ENCODE measurements at regions not wholly inside any gene's neighbourhood (a gene's known extent, or its start where the extent isn't known, plus 50 kb on each side); places are given as distances from the start of the nearest gene placed in this dataset.

DNA sequence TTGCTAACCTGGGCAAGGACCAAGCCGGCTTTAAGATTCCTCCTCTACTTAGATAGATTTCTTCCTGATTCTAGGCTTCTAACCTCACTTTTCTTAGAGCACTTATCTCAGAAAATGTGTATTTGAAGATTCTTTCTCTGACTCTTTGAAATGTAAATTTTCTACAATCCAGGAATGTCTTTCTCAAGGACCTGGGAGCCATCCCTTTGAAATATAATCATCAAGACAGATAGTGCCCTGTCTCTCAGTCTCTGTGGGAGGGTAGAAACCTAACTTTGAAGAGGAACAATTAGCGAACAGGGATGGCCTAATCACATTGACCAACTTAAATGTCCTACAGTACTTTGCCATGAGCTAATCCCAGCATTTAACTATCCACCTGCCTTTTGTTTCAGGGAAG lies 1646.0 kb downstream of the PCDH9 start:
- no peak overlapping the region for H3K9ac ChIP-seq (replicated peaks; ENCODE audit: extremely low read depth, insufficient read depth, low read length)
- no peak overlapping the region for H3K4me2 ChIP-seq (ENCODE audit: insufficient read depth, low read length)
- no peaks in the 10 kb centered on the region for H3K4me1 ChIP-seq (ENCODE audit: control insufficient read depth, extremely low read depth, insufficient read depth, low read length)
- no peak for TF ChIP-seq MYC (IDR thresholded peaks at IDR 0.05; ENCODE audit: low read depth, low read length)
- TF ChIP-seq, protein P1, sequence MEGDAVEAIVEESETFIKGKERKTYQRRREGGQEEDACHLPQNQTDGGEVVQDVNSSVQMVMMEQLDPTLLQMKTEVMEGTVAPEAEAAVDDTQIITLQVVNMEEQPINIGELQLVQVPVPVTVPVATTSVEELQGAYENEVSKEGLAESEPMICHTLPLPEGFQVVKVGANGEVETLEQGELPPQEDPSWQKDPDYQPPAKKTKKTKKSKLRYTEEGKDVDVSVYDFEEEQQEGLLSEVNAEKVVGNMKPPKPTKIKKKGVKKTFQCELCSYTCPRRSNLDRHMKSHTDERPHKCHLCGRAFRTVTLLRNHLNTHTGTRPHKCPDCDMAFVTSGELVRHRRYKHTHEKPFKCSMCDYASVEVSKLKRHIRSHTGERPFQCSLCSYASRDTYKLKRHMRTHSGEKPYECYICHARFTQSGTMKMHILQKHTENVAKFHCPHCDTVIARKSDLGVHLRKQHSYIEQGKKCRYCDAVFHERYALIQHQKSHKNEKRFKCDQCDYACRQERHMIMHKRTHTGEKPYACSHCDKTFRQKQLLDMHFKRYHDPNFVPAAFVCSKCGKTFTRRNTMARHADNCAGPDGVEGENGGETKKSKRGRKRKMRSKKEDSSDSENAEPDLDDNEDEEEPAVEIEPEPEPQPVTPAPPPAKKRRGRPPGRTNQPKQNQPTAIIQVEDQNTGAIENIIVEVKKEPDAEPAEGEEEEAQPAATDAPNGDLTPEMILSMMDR (IDR thresholded peaks at IDR 0.05; ENCODE audit: extremely low read depth in 1 of 2, insufficient read depth in 1 of 2, low read depth in 1 of 2, low read length in 2 of 2): no peak
- TF ChIP-seq POLR2A (IDR thresholded peaks at IDR 0.05; ENCODE audit: low read depth, low read length): no peak
- no peak for TF ChIP-seq POLR2AphosphoS5 (IDR thresholded peaks at IDR 0.05; ENCODE audit: insufficient read depth, low read depth, low read length)
- TF ChIP-seq EZH2 (IDR thresholded peaks at IDR 0.05; ENCODE audit: borderline replicate concordance, low read depth, low read length, severe bottlenecking): no peak
- TF ChIP-seq, protein P2, sequence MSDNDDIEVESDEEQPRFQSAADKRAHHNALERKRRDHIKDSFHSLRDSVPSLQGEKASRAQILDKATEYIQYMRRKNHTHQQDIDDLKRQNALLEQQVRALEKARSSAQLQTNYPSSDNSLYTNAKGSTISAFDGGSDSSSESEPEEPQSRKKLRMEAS (IDR thresholded peaks at IDR 0.05; ENCODE audit: insufficient read depth, insufficient read length): no peak
- TF ChIP-seq JUN (IDR thresholded peaks at IDR 0.05; ENCODE audit: borderline replicate concordance, insufficient read depth, insufficient read length, low read depth): no peak
- no peak for TF ChIP-seq FOS (IDR thresholded peaks at IDR 0.05; ENCODE audit: borderline replicate concordance, insufficient read depth, low read length)
- no peak for TF ChIP-seq GATA2 (IDR thresholded peaks at IDR 0.05; ENCODE audit: insufficient read depth, insufficient read length, low read depth, low read length)
- CTCF ChIA-PET: interaction anchor here (1.2 kb wide), 1 partner anchor 8 kb away, joined by 6 read pairs; no protein-coding TSS in a partner anchor
- no peaks in the 10 kb centered on the region for H4K20me1 ChIP-seq (replicated peaks; ENCODE audit: control insufficient read depth, extremely low read depth, insufficient read depth, low read length)
- no peak for FAIRE-seq
- dilution Hi-C loops (cut with MboI; ENCODE audit: extremely low pct_ligation_motif_present, low sequenced_read_pairs): no loop called here
- BruUV-seq (replicated peaks): no TSS peak
- H3K36me3 ChIP-seq (ENCODE audit: control insufficient read depth in 2 of 2, extremely low read depth in 1 of 2, insufficient read depth in 2 of 2, low read length in 2 of 2): no peaks in the 10 kb centered on the region
- H3K27ac ChIP-seq (ENCODE audit: insufficient read depth, low read depth, low read length): no peak overlapping the region
- H3K4me3 ChIP-seq (replicated peaks in 1 of 3; ENCODE audit: insufficient read depth in 1 of 3, low read depth in 1 of 3, low read length in 3 of 3): no peak overlapping the region
- H3K9me3 ChIP-seq (replicated peaks; ENCODE audit: control insufficient read depth, insufficient read depth, low read length): no peaks in the 10 kb centered on the region
- no peak overlapping the region for H2AFZ ChIP-seq (ENCODE audit: low read depth, low read length)
- POLR2A ChIA-PET: no interaction called here
- no peaks in the 10 kb centered on the region for H3K79me2 ChIP-seq (ENCODE audit: control insufficient read depth, insufficient read depth, low read length)
- DNase-seq (ENCODE audit: low read depth, low spot score): no peak
- intact Hi-C loops (cut with micrococcal nuclease): no loop called here
- no peaks in the 10 kb centered on the region for H3K27me3 ChIP-seq (ENCODE audit: control insufficient read depth in 2 of 2, insufficient read depth in 2 of 2, low read length in 2 of 2)
- H3K9me1 ChIP-seq (replicated peaks; ENCODE audit: control insufficient read depth, extremely low read depth, insufficient read depth, low read length): no peaks in the 10 kb centered on the region

Measured in endothelial cell of umbilical vein (primary cell).